ENCODE measurements at regions not wholly inside any gene's neighbourhood (a gene's known extent, or its start where the extent isn't known, plus 50 kb on each side); places are given as distances from the start of the nearest gene placed in this dataset.
A peak's percentile ranks its signal among the peaks of the same experiment; 100 is the strongest.

DNA sequence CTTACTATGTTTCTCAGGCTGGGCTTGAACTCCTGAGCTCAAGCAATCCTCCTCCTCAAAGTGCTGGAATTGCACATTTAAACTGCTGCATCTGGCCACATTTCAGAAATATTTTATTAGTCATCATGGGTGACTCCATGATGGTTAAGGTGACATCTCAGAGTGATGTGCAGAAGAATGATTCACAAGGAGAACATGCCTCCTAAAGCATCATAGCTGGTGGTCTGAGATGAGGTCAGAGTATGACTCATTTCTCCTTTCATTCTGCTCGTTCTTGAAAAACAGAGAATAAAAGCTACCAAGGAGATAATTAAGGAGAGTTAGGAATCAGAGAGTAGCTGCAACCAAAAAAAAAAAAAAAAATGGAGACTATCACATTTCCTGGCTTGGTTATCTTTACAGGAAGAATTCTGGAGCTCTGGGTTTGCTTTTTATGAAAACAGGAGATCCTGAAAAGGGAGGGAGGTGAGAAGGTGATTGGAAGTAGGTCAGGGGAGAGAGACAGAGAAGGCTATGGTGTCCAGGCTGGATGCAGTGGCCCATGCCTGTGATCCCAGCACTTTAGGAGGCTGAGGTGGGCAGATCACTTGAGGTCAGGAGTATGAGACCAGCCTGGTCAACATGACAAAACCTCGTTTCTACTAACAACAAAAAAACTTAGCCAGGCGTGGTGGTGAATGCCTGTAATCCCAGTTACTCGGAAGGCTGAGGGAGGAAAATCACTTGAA, 1011.6 kb downstream of the NLGN4Y start:
- intact Hi-C loops (cut with DNase I): no loop called here
- FAIRE-seq: no peak
- no peaks in the 10 kb centered on the region for H3K4me1 ChIP-seq (ENCODE audit: control insufficient read depth in 2 of 3, insufficient read depth in 2 of 3, low read depth in 1 of 3, low read length in 3 of 3)
- no peaks in the 10 kb centered on the region for H3K9me3 ChIP-seq (ENCODE audit: control insufficient read depth in 2 of 3, insufficient read depth in 1 of 3, low read length in 3 of 3)
- H3K27ac ChIP-seq (ENCODE audit: low read depth in 2 of 2, low read length in 2 of 2): no peak overlapping the region
- no peaks in the 10 kb centered on the region for H3K27me3 ChIP-seq (ENCODE audit: control insufficient read depth, insufficient read depth, low read length)
- H3K9ac ChIP-seq (ENCODE audit: low read length in 3 of 3): no peak overlapping the region
- H3K36me3 ChIP-seq (ENCODE audit: control insufficient read depth in 2 of 3, insufficient read depth in 3 of 3, low read length in 3 of 3): no peaks in the 10 kb centered on the region
- no peak overlapping the region for H3K4me3 ChIP-seq (ENCODE audit: low read length in 3 of 3)
- no peak for DNase-seq
- TF ChIP-seq, protein P1, sequence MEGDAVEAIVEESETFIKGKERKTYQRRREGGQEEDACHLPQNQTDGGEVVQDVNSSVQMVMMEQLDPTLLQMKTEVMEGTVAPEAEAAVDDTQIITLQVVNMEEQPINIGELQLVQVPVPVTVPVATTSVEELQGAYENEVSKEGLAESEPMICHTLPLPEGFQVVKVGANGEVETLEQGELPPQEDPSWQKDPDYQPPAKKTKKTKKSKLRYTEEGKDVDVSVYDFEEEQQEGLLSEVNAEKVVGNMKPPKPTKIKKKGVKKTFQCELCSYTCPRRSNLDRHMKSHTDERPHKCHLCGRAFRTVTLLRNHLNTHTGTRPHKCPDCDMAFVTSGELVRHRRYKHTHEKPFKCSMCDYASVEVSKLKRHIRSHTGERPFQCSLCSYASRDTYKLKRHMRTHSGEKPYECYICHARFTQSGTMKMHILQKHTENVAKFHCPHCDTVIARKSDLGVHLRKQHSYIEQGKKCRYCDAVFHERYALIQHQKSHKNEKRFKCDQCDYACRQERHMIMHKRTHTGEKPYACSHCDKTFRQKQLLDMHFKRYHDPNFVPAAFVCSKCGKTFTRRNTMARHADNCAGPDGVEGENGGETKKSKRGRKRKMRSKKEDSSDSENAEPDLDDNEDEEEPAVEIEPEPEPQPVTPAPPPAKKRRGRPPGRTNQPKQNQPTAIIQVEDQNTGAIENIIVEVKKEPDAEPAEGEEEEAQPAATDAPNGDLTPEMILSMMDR (IDR thresholded peaks at IDR 0.05; ENCODE audit: borderline replicate concordance, extremely low read depth, insufficient read depth): no peak

- H3K4me3 ChIP-seq (ENCODE audit: low read length in 3 of 3): no peak overlapping the region
- peak in 1 of 5 donors; percentile 2 for DNase-seq
- H3K36me3 ChIP-seq (ENCODE audit: control insufficient read depth in 2 of 3, insufficient read depth in 3 of 3, low read length in 3 of 3): no peaks in the 10 kb centered on the region
- TF ChIP-seq, protein P1 (IDR thresholded peaks at IDR 0.05; ENCODE audit: borderline replicate concordance, extremely low read depth, insufficient read depth): no peak
- no peaks in the 10 kb centered on the region for H3K4me1 ChIP-seq (ENCODE audit: control insufficient read depth in 2 of 3, insufficient read depth in 2 of 3, low read depth in 1 of 3, low read length in 3 of 3)
- no peak overlapping the region for H3K9ac ChIP-seq (ENCODE audit: low read length in 3 of 3)
- intact Hi-C loops (cut with DNase I): no loop called here
- H3K27ac ChIP-seq (ENCODE audit: low read depth in 2 of 2, low read length in 2 of 2): no peak overlapping the region
- no peaks in the 10 kb centered on the region for H3K9me3 ChIP-seq (ENCODE audit: control insufficient read depth in 2 of 3, insufficient read depth in 1 of 3, low read length in 3 of 3)
- no peak for FAIRE-seq
- no peaks in the 10 kb centered on the region for H3K27me3 ChIP-seq (ENCODE audit: control insufficient read depth, insufficient read depth, low read length)
Observed at GRCh38 chrY:15540516-15540915, 1016.2 kb downstream of the NLGN4Y start.

DNA sequence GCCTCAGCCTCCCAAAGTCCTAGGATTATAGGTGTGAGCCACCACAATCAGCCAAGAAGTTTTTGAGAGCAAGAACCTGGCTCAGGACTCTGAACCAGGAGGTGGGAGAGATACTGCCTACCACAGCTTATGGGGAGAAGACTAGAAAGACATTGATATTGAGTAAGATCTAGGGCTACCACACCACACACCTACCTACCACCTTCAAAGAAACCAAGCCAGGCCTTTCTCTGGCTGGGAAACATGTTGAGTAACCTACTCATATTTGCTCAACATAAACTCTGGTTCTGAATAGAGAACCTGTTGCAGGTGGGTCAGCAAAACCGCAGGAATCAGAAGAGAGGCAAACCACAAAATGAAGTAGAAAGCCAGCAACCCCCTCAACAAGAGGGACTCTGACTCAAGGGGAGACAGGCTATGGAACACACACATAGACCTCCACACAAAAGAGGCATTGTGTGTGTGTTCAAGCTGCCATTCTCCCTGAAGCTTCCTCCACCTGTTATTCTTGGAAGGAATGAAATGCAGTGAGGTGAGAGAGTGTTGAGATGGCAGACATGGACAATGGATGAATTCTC, 1021.9 kb downstream of the NLGN4Y start:
- intact Hi-C loops (cut with DNase I): no loop called here
- no peak for DNase-seq
- no peaks in the 10 kb centered on the region for H3K36me3 ChIP-seq (ENCODE audit: control insufficient read depth in 2 of 3, insufficient read depth in 3 of 3, low read length in 3 of 3)
- no peaks in the 10 kb centered on the region for H3K4me1 ChIP-seq (ENCODE audit: control insufficient read depth in 2 of 3, insufficient read depth in 2 of 3, low read depth in 1 of 3, low read length in 3 of 3)
- FAIRE-seq: no peak
- H3K4me3 ChIP-seq (ENCODE audit: low read length in 3 of 3): no peak overlapping the region
- H3K27me3 ChIP-seq (ENCODE audit: control insufficient read depth, insufficient read depth, low read length): no peaks in the 10 kb centered on the region
- H3K27ac ChIP-seq (ENCODE audit: low read depth in 2 of 2, low read length in 2 of 2): no peak overlapping the region
- TF ChIP-seq, protein P1 (IDR thresholded peaks at IDR 0.05; ENCODE audit: borderline replicate concordance, extremely low read depth, insufficient read depth): no peak
- H3K9me3 ChIP-seq (ENCODE audit: control insufficient read depth in 2 of 3, insufficient read depth in 1 of 3, low read length in 3 of 3): no peaks in the 10 kb centered on the region
- H3K9ac ChIP-seq (ENCODE audit: low read length in 3 of 3): no peak overlapping the region
